ENCODE measurements at regions not wholly inside any gene's neighbourhood (a gene's known extent, or its start where the extent isn't known, plus 50 kb on each side); places are given as distances from the start of the nearest gene placed in this dataset.

DNA sequence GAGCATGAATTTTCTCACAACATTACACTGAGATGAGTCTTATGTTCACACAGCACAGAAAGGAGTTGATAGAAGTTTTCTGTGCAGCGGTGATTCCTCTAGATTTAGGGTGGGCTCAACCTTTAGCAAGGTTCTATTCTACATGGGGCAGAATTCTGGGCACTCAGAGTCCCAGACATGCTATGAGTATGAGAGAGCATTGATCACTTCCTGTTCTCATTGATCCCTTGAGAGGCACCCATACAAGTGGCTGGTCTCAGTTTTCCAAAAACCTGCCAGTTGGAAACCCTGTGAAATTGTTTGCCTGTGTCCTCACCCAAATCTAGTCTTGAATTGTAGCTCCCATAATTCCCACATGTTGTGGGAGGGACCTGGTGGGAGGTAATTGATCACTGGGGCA, 112.5 kb upstream of the NR2F2 start:
- H3K4me1 Mint-ChIP-seq, result no peaks in the 10 kb centered on the region
- no peak overlapping the region for H3K27ac Mint-ChIP-seq
- H3K27me3 Mint-ChIP-seq, result peaks cover 16% of the 10 kb centered on the region
- H3K9me3 Mint-ChIP-seq, result no peaks in the 10 kb centered on the region
- no peak for DNase-seq
- no peak overlapping the region for H3K4me3 Mint-ChIP-seq
- no peaks in the 10 kb centered on the region for H3K36me3 Mint-ChIP-seq

DNA sequence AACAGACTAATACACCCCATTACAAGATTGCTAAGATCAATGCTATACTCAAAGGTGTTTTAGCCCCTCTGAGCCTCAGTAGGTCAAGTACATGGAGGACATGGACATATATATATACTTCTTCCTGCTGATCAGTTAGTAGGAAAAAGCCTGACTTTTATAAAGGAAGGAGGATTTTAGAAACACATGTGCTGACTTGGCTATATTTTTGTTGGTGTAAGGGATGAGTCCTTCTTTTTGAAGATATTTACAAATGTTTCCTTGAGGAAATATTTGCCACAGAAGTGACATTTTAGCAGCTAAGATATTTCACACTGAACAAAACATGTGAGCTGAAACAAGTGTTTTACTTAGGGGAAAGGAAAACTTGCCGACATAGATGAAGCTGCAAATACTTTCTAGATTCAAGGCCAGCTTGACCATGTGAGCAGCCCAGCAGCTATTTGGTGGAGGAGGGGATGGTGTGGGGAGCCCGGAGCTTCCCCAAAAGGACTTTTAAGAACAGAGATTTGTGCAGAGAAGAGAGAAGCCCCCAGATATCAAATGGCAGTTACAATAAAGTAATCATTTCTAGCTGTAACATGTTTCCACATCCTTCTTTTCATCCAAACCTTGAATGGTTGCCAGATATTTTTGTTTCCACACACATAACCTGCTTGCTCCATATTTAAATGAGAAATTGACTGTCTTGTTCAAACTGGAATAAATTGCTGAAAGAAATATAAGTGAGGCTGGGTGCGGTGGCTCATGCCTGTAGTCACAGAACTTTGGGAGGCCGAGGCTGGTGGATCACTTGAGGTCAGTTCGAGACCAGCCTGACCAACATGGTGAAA, 111.7 kb upstream of the NR2F2 start:
- H3K4me3 Mint-ChIP-seq, result no peak overlapping the region
- peaks cover 25% of the 10 kb centered on the region for H3K27me3 Mint-ChIP-seq
- no peak overlapping the region for H3K27ac Mint-ChIP-seq
- H3K9me3 Mint-ChIP-seq, result no peaks in the 10 kb centered on the region
- no peaks in the 10 kb centered on the region for H3K36me3 Mint-ChIP-seq
- H3K4me1 Mint-ChIP-seq, result no peaks in the 10 kb centered on the region
- no peak for DNase-seq

GRCh38 chr15:96219681-96220080, 110.8 kb upstream of the NR2F2 start:
- no peak overlapping the region for H3K27ac Mint-ChIP-seq
- H3K4me3 Mint-ChIP-seq, result no peak overlapping the region
- H3K27me3 Mint-ChIP-seq, result peaks cover 26% of the 10 kb centered on the region
- no peaks in the 10 kb centered on the region for H3K9me3 Mint-ChIP-seq
- no peaks in the 10 kb centered on the region for H3K36me3 Mint-ChIP-seq
- no peaks in the 10 kb centered on the region for H3K4me1 Mint-ChIP-seq
- no peak for DNase-seq

DNA sequence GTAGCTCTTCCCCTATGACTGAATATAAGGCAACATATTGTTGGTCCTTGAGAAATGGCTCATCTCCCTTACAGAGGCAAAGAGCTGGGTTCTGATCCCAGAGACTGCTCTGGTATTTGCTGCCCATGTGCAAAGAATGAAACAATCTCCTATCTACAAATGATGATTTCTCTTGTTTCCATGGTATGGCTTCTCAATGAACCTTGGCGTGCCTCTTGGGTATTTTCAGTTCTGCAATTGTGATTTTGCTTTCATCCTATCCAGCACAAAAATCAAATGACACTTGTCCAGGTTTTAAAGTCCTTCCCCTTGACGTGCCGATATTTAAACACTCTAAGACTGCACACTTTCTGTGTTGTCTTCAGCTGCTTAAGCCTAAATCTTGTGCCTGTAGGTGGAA, 109.8 kb upstream of the NR2F2 start:
- H3K4me1 Mint-ChIP-seq, result no peaks in the 10 kb centered on the region
- H3K27ac Mint-ChIP-seq, result no peak overlapping the region
- H3K27me3 Mint-ChIP-seq, result peaks cover 26% of the 10 kb centered on the region
- H3K36me3 Mint-ChIP-seq, result no peaks in the 10 kb centered on the region
- no peaks in the 10 kb centered on the region for H3K9me3 Mint-ChIP-seq
- no peak for DNase-seq
- no peak overlapping the region for H3K4me3 Mint-ChIP-seq

- Mint-ChIP-seq H3K4me3 (no peak overlapping the region), H3K36me3 (no peaks in the 10 kb centered on the region), H3K4me1 (no peaks in the 10 kb centered on the region), H3K27me3 (peaks cover 20% of the 10 kb centered on the region), H3K9me3 (peaks cover 2% of the 10 kb centered on the region), H3K27ac (no peak overlapping the region)
- DNase-seq, result no peak
Observed at GRCh38 chr15:96222981-96223380, 107.5 kb upstream of the NR2F2 start.

DNA sequence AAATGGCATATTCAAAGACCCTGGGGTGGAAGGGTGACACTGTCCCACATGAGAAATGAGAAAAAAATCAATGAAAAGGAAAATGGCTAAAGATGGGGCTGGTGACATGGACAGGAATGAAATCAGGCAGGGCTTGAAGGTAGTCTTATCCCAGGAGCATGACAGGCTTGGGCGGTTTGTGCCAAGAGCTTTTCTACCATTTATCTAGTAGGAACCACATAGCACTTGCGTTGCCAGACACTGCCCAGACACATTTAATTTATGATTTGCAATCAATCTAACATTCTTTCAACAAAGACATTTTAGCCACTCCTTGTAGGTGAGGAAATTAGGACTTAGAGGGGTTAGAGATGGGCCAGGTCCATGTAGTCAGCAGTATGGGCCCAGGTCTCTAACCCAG, 106.6 kb upstream of the NR2F2 start:
- H3K4me1 Mint-ChIP-seq, result no peaks in the 10 kb centered on the region
- no peak for DNase-seq
- H3K4me3 Mint-ChIP-seq, result no peak overlapping the region
- no peaks in the 10 kb centered on the region for H3K36me3 Mint-ChIP-seq
- H3K9me3 Mint-ChIP-seq, result peaks cover 2% of the 10 kb centered on the region
- H3K27ac Mint-ChIP-seq, result no peak overlapping the region
- H3K27me3 Mint-ChIP-seq, result peaks cover 17% of the 10 kb centered on the region

DNA sequence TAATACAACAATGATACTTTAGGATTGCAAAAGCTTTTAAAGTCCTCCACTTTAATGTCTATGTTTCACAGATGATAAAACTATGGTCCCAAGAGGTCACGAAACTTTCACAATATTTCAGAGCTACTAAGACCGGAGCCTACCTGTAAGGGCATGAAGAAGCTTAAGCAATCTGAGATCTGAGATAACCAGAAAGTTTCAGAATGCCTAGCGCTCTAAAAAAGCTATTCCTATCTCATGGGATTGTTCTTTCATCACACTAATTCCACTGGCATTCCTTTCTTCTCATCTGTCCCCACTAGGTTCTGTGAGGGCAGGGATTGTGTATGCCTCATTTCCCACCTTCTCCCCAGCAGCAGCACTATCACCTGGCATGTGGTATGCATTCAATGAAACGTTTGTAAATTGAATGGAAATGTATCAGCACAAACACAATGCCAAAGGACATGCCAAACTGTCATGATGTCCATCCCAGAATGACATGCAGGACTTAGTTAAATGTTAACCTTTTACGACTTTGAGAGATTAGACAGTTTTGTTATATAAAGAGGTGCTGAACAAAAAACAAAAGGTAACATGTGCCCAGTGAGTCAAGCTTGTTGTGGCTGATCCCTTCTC, 104.7 kb upstream of the NR2F2 start:
- H3K36me3 Mint-ChIP-seq, result no peaks in the 10 kb centered on the region
- H3K27ac Mint-ChIP-seq, result no peak overlapping the region
- no peaks in the 10 kb centered on the region for H3K4me1 Mint-ChIP-seq
- peaks cover 16% of the 10 kb centered on the region for H3K27me3 Mint-ChIP-seq
- no peak for DNase-seq
- H3K4me3 Mint-ChIP-seq, result no peak overlapping the region
- H3K9me3 Mint-ChIP-seq, result peaks cover 2% of the 10 kb centered on the region

GRCh38 chr15:96230526-96231181, 99.8 kb upstream of the NR2F2 start:
- Mint-ChIP-seq H3K9me3 (peaks cover 4% of the 10 kb centered on the region), H3K4me1 (no peaks in the 10 kb centered on the region), H3K27me3 (no peaks in the 10 kb centered on the region), H3K36me3 (no peaks in the 10 kb centered on the region), H3K4me3 (no peak overlapping the region), H3K27ac (no peak overlapping the region)
- DNase-seq, result no peak

GRCh38 chr15:96232335-96232734, 98.2 kb upstream of the NR2F2 start:
- no peak overlapping the region for H3K27ac Mint-ChIP-seq
- H3K4me3 Mint-ChIP-seq, result no peak overlapping the region
- no peaks in the 10 kb centered on the region for H3K36me3 Mint-ChIP-seq
- no peaks in the 10 kb centered on the region for H3K4me1 Mint-ChIP-seq
- no peak for DNase-seq
- peaks cover 4% of the 10 kb centered on the region for H3K9me3 Mint-ChIP-seq
- H3K27me3 Mint-ChIP-seq, result no peaks in the 10 kb centered on the region

GRCh38 chr15:96234109-96234892, 96.2 kb upstream of the NR2F2 start:
- DNase-seq, result no peak
- H3K27ac Mint-ChIP-seq, result no peak overlapping the region
- H3K9me3 Mint-ChIP-seq, result peaks cover 1% of the 10 kb centered on the region
- H3K4me3 Mint-ChIP-seq, result no peak overlapping the region
- no peaks in the 10 kb centered on the region for H3K4me1 Mint-ChIP-seq
- no peaks in the 10 kb centered on the region for H3K27me3 Mint-ChIP-seq
- H3K36me3 Mint-ChIP-seq, result no peaks in the 10 kb centered on the region

- Mint-ChIP-seq H3K9me3 (peaks cover 1% of the 10 kb centered on the region), H3K4me1 (no peaks in the 10 kb centered on the region), H3K36me3 (no peaks in the 10 kb centered on the region), H3K27me3 (no peaks in the 10 kb centered on the region), H3K27ac (no peak overlapping the region), H3K4me3 (no peak overlapping the region)
- DNase-seq, result no peak
Observed at GRCh38 chr15:96237002-96237401, 93.5 kb upstream of the NR2F2 start.

- Mint-ChIP-seq H3K27ac (no peak overlapping the region), H3K9me3 (peaks cover 2% of the 10 kb centered on the region), H3K36me3 (no peaks in the 10 kb centered on the region), H3K4me3 (no peak overlapping the region), H3K27me3 (peaks cover 7% of the 10 kb centered on the region), H3K4me1 (no peaks in the 10 kb centered on the region)
- no peak for DNase-seq
Observed at GRCh38 chr15:96242761-96243160, 87.7 kb upstream of the NR2F2 start.

- H3K4me3 Mint-ChIP-seq, result no peak overlapping the region
- no peak overlapping the region for H3K27ac Mint-ChIP-seq
- H3K9me3 Mint-ChIP-seq, result peaks cover 2% of the 10 kb centered on the region
- no peaks in the 10 kb centered on the region for H3K4me1 Mint-ChIP-seq
- DNase-seq, result no peak
- no peaks in the 10 kb centered on the region for H3K36me3 Mint-ChIP-seq
- H3K27me3 Mint-ChIP-seq, result peaks cover 15% of the 10 kb centered on the region
Observed at GRCh38 chr15:96243701-96244100, 86.8 kb upstream of the NR2F2 start.

DNA sequence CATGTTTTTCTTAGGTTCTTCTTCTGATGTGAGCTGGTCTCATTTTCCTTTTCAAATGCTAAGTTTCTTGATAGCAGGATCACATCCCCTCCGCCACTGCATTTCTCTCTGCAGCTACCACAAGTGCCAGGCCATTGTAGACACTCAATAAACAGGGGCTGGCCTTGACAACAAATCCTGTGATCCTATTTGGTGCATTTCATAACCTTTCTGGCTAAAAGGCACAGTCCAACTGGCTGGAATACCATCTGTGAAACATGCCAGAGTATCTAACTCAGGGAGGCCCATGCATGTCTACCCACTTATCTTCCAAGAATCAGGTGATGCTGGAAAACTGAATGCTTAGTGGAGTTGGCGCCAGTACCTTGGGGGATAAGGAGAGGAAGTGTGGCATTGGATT, 85.2 kb upstream of the NR2F2 start:
- Mint-ChIP-seq H3K4me1 (no peaks in the 10 kb centered on the region), H3K4me3 (no peak overlapping the region), H3K36me3 (no peaks in the 10 kb centered on the region), H3K27me3 (peaks cover 21% of the 10 kb centered on the region), H3K27ac (no peak overlapping the region), H3K9me3 (peaks cover 2% of the 10 kb centered on the region)
- DNase-seq, result no peak

DNA sequence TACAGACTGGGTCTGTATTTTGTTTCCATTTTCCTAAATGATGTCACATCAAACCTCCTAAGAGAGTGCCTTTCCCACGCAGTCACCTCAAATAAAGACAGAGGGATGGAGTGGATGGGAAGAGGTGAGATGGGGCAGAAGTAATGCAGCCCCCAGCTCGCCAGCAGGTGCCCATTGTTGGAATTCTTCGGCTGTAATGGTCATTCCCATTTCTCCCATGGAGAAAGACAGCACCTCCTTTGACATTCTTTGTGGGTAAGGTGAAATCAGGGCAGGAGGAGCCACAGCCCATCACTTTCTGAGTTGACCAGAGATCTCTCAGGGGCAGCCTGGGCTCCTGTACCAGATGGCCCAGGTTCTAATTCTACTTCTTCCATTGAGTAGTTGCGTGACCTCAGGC, 84.4 kb upstream of the NR2F2 start:
- no peak overlapping the region for H3K4me3 Mint-ChIP-seq
- no peak overlapping the region for H3K27ac Mint-ChIP-seq
- H3K9me3 Mint-ChIP-seq, result peaks cover 2% of the 10 kb centered on the region
- no peaks in the 10 kb centered on the region for H3K36me3 Mint-ChIP-seq
- H3K4me1 Mint-ChIP-seq, result no peaks in the 10 kb centered on the region
- no peak for DNase-seq
- H3K27me3 Mint-ChIP-seq, result peaks cover 21% of the 10 kb centered on the region
